M059J (cell line): ENCODE measurements at regions not wholly inside any gene's neighbourhood (a gene's known extent, or its start where the extent isn't known, plus 50 kb on each side); places are given as distances from the start of the nearest gene placed in this dataset.

ENCODE experiments used
- DNase-seq: peaks from one replicate; pipeline ENCODE4 v3.0.0-alpha.2; 2012; ENCODE audit warnings: low read depth

GRCh38 chr11:70926543-70927201 lies 325.7 kb downstream of the SHANK2 start:
- peak; percentile 20 for DNase-seq

DNA sequence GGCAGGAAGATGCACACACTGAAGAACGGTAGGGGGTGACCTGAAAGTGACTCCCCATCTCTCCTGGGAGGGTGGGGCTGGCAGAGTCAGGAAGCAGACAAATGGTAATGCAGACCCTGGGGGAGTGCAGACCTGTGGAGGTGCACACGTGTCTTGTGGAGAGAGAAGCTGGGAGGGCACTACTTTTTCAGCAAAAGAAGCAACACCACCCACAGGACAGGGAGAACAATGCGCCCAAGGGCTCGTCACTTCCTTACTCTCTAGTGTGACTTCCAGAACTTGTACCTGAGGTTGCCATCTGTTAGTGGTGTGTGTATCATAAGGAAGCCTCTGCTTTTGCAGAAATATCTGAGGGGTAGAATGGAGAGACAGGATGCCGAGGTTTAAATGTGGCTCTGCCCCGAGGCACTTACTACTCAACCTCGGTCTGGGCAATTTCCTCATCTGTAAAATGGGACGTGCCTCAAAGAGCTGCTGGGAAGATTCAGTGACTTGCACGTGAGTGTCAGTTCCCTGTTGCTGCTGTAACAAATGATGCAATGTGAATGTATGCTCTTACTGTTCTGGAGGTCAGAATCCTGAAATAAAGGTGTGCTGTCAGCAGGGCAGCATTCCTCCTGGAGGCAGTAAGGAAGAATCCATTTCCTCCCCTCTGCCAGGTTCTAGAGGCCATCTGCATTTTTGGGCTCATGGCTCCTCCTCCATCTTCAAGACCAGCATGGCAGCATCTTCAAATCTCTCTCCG lies 323.4 kb downstream of the SHANK2 start:
- DNase-seq = no peak

DNA sequence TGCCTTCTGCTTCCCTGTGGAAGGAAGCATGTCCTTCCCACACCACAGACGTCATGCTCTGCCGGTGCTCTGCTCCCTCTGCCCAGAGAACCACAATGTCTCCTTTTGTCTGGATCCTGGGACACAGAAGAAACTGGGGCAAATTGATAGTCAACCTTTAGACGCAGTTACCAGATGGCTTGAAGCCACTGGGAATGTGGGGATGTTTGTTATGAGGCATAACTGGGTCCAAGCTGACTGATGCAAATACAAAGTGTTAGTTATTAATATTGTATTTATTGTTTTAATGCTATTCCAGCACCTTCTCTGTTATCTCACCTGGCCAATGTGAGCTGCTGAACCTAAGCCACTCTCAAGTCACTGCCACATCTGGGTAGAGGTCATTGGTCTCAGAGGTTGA lies 322.2 kb downstream of the SHANK2 start:
- no peak for DNase-seq

DNA sequence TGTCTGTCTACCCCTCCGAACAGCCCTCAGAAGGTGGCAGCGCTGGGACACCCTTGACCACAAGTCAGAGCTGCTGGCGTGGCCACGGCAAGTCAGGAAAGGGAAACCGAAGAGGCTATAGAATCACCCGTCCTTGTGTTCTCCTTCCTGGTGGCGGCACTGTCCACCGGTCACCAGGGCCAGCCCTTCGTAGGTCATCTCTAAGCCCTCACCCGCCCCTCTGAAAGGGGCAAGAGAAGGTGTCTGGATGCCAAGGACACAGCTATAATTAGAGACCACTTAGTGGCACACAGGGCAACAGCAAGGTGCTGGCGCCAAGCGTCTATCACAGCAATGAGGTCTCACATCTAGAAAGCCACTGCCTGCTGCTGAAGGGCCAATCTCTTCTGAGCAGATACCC lies 320.9 kb downstream of the SHANK2 start:
- no peak for DNase-seq

GRCh38 chr11:70933981-70934583 lies 318.3 kb downstream of the SHANK2 start:
- no peak for DNase-seq

- no peak for DNase-seq
Observed at GRCh38 chr11:70935006-70935768, 317.2 kb downstream of the SHANK2 start.

DNA sequence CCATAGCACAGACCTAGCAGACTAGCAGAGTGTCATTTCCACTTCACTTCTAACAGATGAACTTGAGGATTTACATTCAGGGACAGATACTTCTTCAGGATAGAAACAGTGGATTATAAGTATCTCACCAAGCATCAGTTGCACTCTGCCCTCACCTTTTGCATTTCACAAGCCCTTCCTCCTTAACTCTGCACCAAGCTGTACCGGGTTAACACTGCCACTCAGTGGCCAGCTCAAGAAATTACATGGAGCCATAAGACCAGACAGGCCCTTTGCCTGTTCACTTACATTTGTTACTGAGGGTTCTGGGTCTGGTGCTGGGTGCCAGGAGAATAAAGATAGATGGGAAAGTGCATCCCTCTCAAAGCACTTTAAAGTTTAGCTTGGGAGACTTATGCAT lies 309.8 kb downstream of the SHANK2 start:
- DNase-seq = no peak

DNA sequence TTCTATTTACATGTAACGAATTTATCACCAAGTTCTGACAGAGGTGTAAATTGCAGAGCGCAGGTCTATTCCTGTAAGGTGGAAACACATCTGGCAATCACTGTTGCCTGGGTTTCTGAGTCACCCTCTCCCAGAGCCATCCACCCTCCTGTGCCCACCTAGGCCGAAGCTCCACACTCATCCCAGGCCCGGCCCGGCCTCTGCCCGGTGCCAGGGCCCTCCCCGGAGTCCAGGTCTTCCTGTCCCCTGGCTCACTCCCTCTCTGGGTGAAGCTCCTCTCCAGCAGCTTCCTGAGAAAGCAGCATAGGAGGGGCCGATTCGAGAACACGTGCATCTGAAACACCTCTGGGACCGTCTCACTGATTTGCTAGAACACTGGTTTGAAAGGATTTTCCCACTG lies 308.2 kb downstream of the SHANK2 start:
- DNase-seq = no peak

DNA sequence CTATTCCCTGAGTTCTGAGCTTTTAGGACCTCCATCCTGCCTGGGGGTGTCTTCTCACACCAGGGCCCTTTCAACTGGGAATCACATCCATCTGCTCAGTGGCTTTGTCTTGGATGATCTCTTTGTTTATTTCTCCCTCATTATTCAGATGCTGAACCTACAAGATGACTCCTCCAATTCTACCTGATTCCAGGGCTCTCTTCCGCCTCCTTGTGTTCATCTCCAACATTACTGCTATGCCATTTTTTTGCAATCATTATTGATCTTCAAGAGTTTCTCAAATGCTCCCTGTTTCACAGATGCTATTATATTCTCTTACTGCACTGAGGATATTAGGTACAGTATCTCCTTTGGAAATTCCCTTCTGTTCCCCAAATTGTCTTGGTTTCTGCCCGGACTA lies 307.7 kb downstream of the SHANK2 start:
- no peak for DNase-seq

DNA sequence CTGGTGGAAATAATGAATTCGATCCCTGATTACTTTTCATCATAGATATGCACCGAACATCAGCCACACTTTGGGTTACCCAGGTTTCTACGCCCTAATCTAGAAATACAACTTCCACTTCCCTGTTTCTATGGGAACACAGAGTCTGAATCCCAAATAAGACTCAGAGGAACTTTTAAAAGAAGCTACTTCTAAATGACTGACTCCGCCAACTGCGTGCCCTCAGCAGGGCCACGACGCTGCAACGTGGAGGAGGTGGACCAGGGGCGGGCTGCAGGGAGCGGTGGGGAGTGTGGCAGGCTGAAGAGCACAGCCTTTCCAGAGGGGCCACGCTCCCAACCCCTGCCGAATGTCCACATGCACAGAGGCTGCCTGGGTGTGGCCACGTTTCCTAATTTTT lies 304.0 kb downstream of the SHANK2 start:
- no peak for DNase-seq

- no peak for DNase-seq
Observed at GRCh38 chr11:70948855-70949531, 303.4 kb downstream of the SHANK2 start.

GRCh38 chr11:70951139-70951804 lies 301.1 kb downstream of the SHANK2 start:
- DNase-seq = no peak

- DNase-seq = no peak
Observed at GRCh38 chr11:70952191-70952590, 300.2 kb downstream of the SHANK2 start.

- DNase-seq = no peak
Observed at GRCh38 chr11:70953720-70954119, 298.7 kb downstream of the SHANK2 start.

GRCh38 chr11:70954471-70954870 lies 297.9 kb downstream of the SHANK2 start:
- DNase-seq = no peak
